Mesodermal cell (in vitro differentiated cells): ENCODE measurements at regions not wholly inside any gene's neighbourhood (a gene's known extent, or its start where the extent isn't known, plus 50 kb on each side); places are given as distances from the start of the nearest gene placed in this dataset.
"Not testable (repeated sequence)": the region's sequence is repeated elsewhere in the genome, so short reads cannot be mapped to it uniquely, and the experiment has no call there.

ENCODE experiments used
- H3K27ac ChIP-seq: 2 replicates; pipeline ENCODE4 v1.7.0; 2013; ENCODE audit warnings: mild to moderate bottlenecking, low read depth, low read length, moderate library complexity; ENCODE audit not compliant: severe bottlenecking
- H3K36me3 ChIP-seq: 2 replicates; pipeline ENCODE4 v1.7.1; 2013; ENCODE audit warnings: mild to moderate bottlenecking, low read length, moderate library complexity; ENCODE audit not compliant: control insufficient read depth, insufficient read depth
- H3K4me1 ChIP-seq: one replicate; pipeline ENCODE4 v1.7.1; 2013; ENCODE audit warnings: mild to moderate bottlenecking, low read length; ENCODE audit not compliant: insufficient read depth, control insufficient read depth, poor library complexity, severe bottlenecking
- H3K4me3 ChIP-seq: 2 replicates; pipeline ENCODE4 v1.7.0; 2013; ENCODE audit warnings: low read length, control low read depth, mild to moderate bottlenecking; ENCODE audit not compliant: insufficient read depth, poor library complexity, severe bottlenecking; ENCODE audit errors: extremely low read depth
- H3K9me3 ChIP-seq: 2 replicates; pipeline ENCODE4 v1.7.1; 2013; ENCODE audit warnings: mild to moderate bottlenecking, low read length, moderate library complexity; ENCODE audit not compliant: control insufficient read depth
- WGBS, 2 experiments: methylation state at CpG; one replicate each; pipeline ENCODE4 v1.1.5; 2013; ENCODE audit warnings: missing lambda C conversion rate in 2 of 2; ENCODE audit not compliant: insufficient coverage in 2 of 2; 5-methylcytosine and 5-hydroxymethylcytosine counted together

GRCh38 chr3:31311559-31311958 is 221.2 kb upstream of the STT3B start:
- WGBS, 2 experiments = 86 to 100% methylated on average over 1 to 3 of the region's 3 CpGs
- H3K27ac ChIP-seq = no peak overlapping the region
- no peaks in the 10 kb centered on the region for H3K4me1 ChIP-seq
- H3K9me3 ChIP-seq = peaks cover 13% of the 10 kb centered on the region
- H3K36me3 ChIP-seq = no peaks in the 10 kb centered on the region
- H3K4me3 ChIP-seq = no peak overlapping the region

DNA sequence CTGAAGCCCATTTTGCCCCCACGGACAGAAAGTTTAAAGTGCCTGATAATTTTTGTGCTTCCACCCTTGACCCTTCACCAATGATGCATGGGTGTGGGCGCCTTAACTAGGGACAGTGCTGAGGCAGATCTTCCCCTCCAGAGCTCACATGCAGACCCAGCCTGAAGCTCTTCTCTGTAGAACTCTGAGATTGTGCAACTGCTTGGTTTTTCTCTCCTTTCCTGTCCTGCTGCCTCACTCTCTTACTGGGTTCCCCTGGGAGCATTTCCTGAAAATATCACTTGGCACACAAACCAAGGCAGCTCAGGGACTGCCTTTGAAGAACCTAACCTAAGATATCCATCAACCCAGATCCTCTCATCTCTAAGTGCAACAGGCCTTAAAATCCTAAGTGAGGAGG is 220.3 kb upstream of the STT3B start:
- 80 to 88% methylated on average over 1 to 2 of the region's 2 CpGs for WGBS, 2 experiments
- peaks cover 21% of the 10 kb centered on the region for H3K9me3 ChIP-seq
- H3K36me3 ChIP-seq = no peaks in the 10 kb centered on the region
- no peaks in the 10 kb centered on the region for H3K4me1 ChIP-seq
- H3K4me3 ChIP-seq = no peak overlapping the region
- no peak overlapping the region for H3K27ac ChIP-seq

- Histone ChIP-seq H3K4me3 (no peak overlapping the region), H3K9me3 (peaks cover 21% of the 10 kb centered on the region), H3K36me3 (no peaks in the 10 kb centered on the region), H3K27ac (no peak overlapping the region), H3K4me1 (no peaks in the 10 kb centered on the region)
- 90 to 100% methylated on average over 2 of the region's 2 CpGs for WGBS, 2 experiments
These were observed 218.5 kb upstream of the STT3B start for GRCh38 chr3:31314258-31314657.

- no peak overlapping the region for H3K4me3 ChIP-seq
- H3K9me3 ChIP-seq = peaks cover 21% of the 10 kb centered on the region
- H3K27ac ChIP-seq = no peak overlapping the region
- no peaks in the 10 kb centered on the region for H3K4me1 ChIP-seq
- H3K36me3 ChIP-seq = no peaks in the 10 kb centered on the region
- 83 to 93% methylated on average over 2 of the region's 2 CpGs for WGBS, 2 experiments
These were observed 213.4 kb upstream of the STT3B start for GRCh38 chr3:31319332-31319731.

DNA sequence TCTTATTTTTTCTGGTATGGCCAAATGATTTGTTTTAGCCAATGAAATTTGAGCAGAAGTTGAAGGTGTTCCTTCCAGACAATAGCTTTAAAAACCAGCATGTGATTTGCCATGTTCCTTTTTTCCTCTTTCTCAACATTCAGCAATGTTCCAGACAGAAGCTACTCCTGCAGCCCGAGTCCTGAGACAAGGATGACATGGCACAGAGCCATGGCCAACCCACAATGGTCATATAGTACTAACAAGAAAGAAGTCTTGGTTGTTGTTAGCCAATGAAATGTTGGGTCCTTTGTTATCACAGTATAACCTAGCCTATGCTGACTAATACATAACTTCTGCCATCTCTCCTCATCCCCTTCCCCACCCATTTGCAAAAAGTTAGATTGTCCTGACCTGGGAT is 211.1 kb upstream of the STT3B start:
- Histone ChIP-seq H3K36me3 (no peaks in the 10 kb centered on the region), H3K4me3 (no peak overlapping the region), H3K27ac (no peak overlapping the region), H3K9me3 (peaks cover 8% of the 10 kb centered on the region), H3K4me1 (no peaks in the 10 kb centered on the region)
- 100% methylated on average over 1 of the region's 1 CpG; no CpG with 5 or more reads in 1 of the 2 experiments for WGBS, 2 experiments

- WGBS, 2 experiments = 90 to 100% methylated on average over 2 of the region's 4 CpGs
These were observed 210.3 kb upstream of the STT3B start for GRCh38 chr3:31322460-31322859.

DNA sequence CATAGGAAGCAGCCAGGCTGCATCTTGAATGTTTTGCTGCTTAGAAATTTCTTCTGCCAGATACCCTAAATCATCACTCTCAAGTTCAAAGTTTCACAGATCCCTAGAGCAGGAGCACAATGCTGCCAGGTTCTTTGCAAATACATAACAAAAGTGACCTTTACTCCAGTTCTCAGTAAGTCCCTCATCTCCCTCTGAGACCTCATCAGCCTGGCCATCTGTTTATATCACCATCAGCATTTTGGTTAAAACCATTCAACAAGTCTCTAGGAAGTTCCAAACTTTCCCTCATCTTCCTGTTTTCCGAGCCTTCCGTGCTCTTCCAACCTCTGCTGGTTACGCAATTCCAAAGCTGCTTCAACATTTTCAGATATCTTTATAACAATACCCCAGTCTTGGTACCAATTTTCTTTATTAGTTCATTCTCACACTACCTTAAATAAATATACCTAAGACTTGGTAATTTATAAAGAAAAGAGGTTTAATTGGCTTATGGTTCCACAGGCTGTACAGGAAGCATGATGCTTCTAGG is 204.8 kb upstream of the STT3B start:
- H3K4me1 ChIP-seq, H3K4me3 ChIP-seq, H3K36me3 ChIP-seq, H3K27ac ChIP-seq, H3K9me3 ChIP-seq: not testable (repeated sequence)
- WGBS, 2 experiments = 96% methylated on average over 3 of the region's 3 CpGs

More at GRCh38 chr3:31322460-31322859, 210.3 kb upstream of the STT3B start:
- Histone ChIP-seq H3K9me3 (peaks cover under 1% of the 10 kb centered on the region), H3K4me1 (no peaks in the 10 kb centered on the region), H3K4me3 (no peak overlapping the region), H3K27ac (no peak overlapping the region), H3K36me3 (no peaks in the 10 kb centered on the region)

DNA sequence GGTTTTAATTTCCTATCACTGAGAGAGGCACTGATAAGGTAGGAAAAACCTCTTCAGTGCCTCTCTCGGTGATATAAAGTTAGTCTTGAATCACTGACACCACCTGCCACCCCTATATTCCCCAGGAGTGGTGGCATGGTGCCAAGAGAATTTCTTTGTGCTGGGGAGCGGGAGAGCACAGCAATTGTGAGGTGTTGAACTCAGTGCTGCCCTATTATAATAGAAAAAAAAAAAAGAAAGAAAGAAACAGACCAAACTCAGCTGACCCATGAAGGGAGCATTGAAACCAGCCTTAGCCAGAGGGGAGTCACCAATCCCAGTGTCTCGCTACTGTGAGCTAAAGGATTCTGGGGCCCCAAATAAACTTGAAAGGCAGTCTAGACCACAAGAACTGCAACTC is 201.4 kb upstream of the STT3B start:
- Histone ChIP-seq H3K4me1 (no peaks in the 10 kb centered on the region), H3K27ac (no peak overlapping the region), H3K9me3 (no peaks in the 10 kb centered on the region), H3K4me3 (no peak overlapping the region), H3K36me3 (no peaks in the 10 kb centered on the region)
- WGBS, 2 experiments = 89 to 100% methylated on average over 1 to 2 of the region's 3 CpGs

GRCh38 chr3:31341130-31341529 is 191.6 kb upstream of the STT3B start:
- no peak overlapping the region for H3K27ac ChIP-seq
- H3K4me3 ChIP-seq = no peak overlapping the region
- H3K4me1 ChIP-seq = no peaks in the 10 kb centered on the region
- H3K9me3 ChIP-seq = no peaks in the 10 kb centered on the region
- WGBS, 2 experiments = 33 to 41% methylated on average over 2 of the region's 2 CpGs
- H3K36me3 ChIP-seq = no peaks in the 10 kb centered on the region

GRCh38 chr3:31343075-31343474 is 189.7 kb upstream of the STT3B start:
- no peaks in the 10 kb centered on the region for H3K4me1 ChIP-seq
- no peaks in the 10 kb centered on the region for H3K9me3 ChIP-seq
- H3K36me3 ChIP-seq = no peaks in the 10 kb centered on the region
- H3K4me3 ChIP-seq = no peak overlapping the region
- no peak overlapping the region for H3K27ac ChIP-seq
- WGBS, 2 experiments = 92% methylated on average over 1 of the region's 1 CpG

GRCh38 chr3:31345581-31345980 is 187.1 kb upstream of the STT3B start:
- Histone ChIP-seq H3K4me3 (no peak overlapping the region), H3K4me1 (no peaks in the 10 kb centered on the region), H3K36me3 (no peaks in the 10 kb centered on the region), H3K27ac (no peak overlapping the region), H3K9me3 (no peaks in the 10 kb centered on the region)
- 78 to 90% methylated on average over 1 to 2 of the region's 2 CpGs for WGBS, 2 experiments
